Transverse colon (tissue), 4 donors: ENCODE measurements at regions not wholly inside any gene's neighbourhood (a gene's known extent, or its start where the extent isn't known, plus 50 kb on each side); places are given as distances from the start of the nearest gene placed in this dataset.

ENCODE experiments used
- CTCF ChIP-seq, 5 experiments: fragments of 200-600 bp in 3 of 5; fragments of 450-650 bp in 2 of 5; sonication (generic) in 3 of 5; IDR thresholded peaks; 1 replicate in 2 of 5; 2 replicates in 3 of 5; pipeline ENCODE4 v1.5.1; 2016 to 2017; ENCODE audit warnings: antibody characterized with exemption in 5 of 5, inconsistent platforms in 3 of 5, mild to moderate bottlenecking in 2 of 5, moderate library complexity in 1 of 5
- EP300 ChIP-seq: sonication (generic); formaldehyde crosslinking; IDR thresholded peaks from one replicate; pipeline ENCODE4 v1.6.1; 2017; ENCODE audit warnings: antibody characterized with exemption, low read depth
- POLR2A ChIP-seq: fragments of 450-650 bp; IDR thresholded peaks from one replicate; pipeline ENCODE4 v1.6.1; 2016; ENCODE audit warnings: antibody characterized with exemption, mild to moderate bottlenecking, moderate library complexity
- POLR2AphosphoS5 ChIP-seq, 3 donors: sonication (generic); formaldehyde crosslinking; IDR thresholded peaks; one replicate each; pipeline ENCODE4 v1.6.1; 2016; ENCODE audit warnings: antibody characterized with exemption in 3 of 3

GRCh38 chr9:99457981-99458380 lies 235.9 kb downstream of the SEC61B start:
- TF ChIP-seq POLR2AphosphoS5 (IDR thresholded peaks at IDR 0.05) = no peak
- no peak for TF ChIP-seq CTCF (IDR thresholded peaks at IDR 0.05)
- TF ChIP-seq EP300 = no peak
- no peak for TF ChIP-seq POLR2A
